H1 (cell line): ENCODE measurements at regions not wholly inside any gene's neighbourhood (a gene's known extent, or its start where the extent isn't known, plus 50 kb on each side); places are given as distances from the start of the nearest gene placed in this dataset.
A peak's percentile ranks its signal among the peaks of the same experiment; 100 is the strongest.

Experiments used
- CTCF ChIA-PET: fragments of 300-600 bp; sonication (Branson Sonifier 250); formaldehyde crosslinking; loops from one replicate; lab custom pipeline; 2021; ENCODE audit not compliant: partially characterized antibody; lab: Charles Lee
- POLR2A ChIA-PET: fragments of 300-600 bp; sonication (Branson Sonifier 250); formaldehyde crosslinking; loops from one replicate; lab custom pipeline; 2021; ENCODE audit warnings: inconsistent platforms; ENCODE audit not compliant: partially characterized antibody; lab: Charles Lee
- DNase-seq, 2 experiments: peaks; one replicate each; pipeline versions ENCODE4 v3.0.0 to v3.0.0-alpha.2; 2010 to 2022; ENCODE audit warnings: low spot score in 2 of 2, low read depth in 1 of 2, mixed read lengths in 1 of 2
- FAIRE-seq: peaks from 2 replicates; lab custom pipeline; 2011; peaks lifted over from hg19 to GRCh38; lab: Jason Lieb, UNC
- H2AFZ ChIP-seq: 2 replicates; pipeline ENCODE4 v1.8.1; 2012; ENCODE audit warnings: low read length, inconsistent platforms
- H2AK5ac ChIP-seq: 2 replicates; pipeline ENCODE4 v1.6.1; 2013; ENCODE audit warnings: low read depth, low read length
- H2BK120ac ChIP-seq: replicated peaks from 2 replicates; pipeline ENCODE3; 2013; ENCODE audit warnings: low read depth, low read length, inconsistent platforms
- H2BK12ac ChIP-seq: 2 replicates; pipeline ENCODE4 v1.6.1; 2013; ENCODE audit warnings: low read depth, low read length
- H2BK15ac ChIP-seq: 2 replicates; pipeline ENCODE4 v1.6.1; 2013; ENCODE audit warnings: low read length
- H2BK20ac ChIP-seq: 2 replicates; pipeline ENCODE4 v1.6.1; 2013; ENCODE audit warnings: low read length
- H2BK5ac ChIP-seq: 2 replicates; pipeline ENCODE4 v1.6.1; 2013; ENCODE audit warnings: low read depth, low read length
- H3K14ac ChIP-seq: 2 replicates; pipeline ENCODE4 v1.6.1; 2013; ENCODE audit warnings: inconsistent platforms; ENCODE audit not compliant: insufficient read length
- H3K18ac ChIP-seq: 2 replicates; pipeline ENCODE4 v1.6.1; 2013; ENCODE audit warnings: low read length; ENCODE audit errors: extremely low read depth
- H3K23ac ChIP-seq: 2 replicates; pipeline ENCODE4 v1.6.1; 2013; ENCODE audit warnings: inconsistent platforms; ENCODE audit not compliant: insufficient read length
- H3K23me2 ChIP-seq: 2 replicates; pipeline ENCODE4 v1.6.1; 2013; ENCODE audit warnings: low read depth, low read length
- H3K27ac ChIP-seq: 2 replicates; pipeline ENCODE4 v1.6.1; 2011; ENCODE audit warnings: low read depth, low read length, inconsistent platforms
- H3K27me3 ChIP-seq, 4 experiments: replicated peaks in 1 of 4; 1 replicate in 1 of 4; 2 replicates in 3 of 4; pipeline versions ENCODE4 v1.6.1 to v1.8.1; 2011 to 2013; ENCODE audit warnings: low read length in 3 of 4, mild to moderate bottlenecking in 3 of 4, inconsistent platforms in 2 of 4, mixed read lengths in 2 of 4, moderate library complexity in 1 of 4; ENCODE audit not compliant: control insufficient read depth in 3 of 4, insufficient read depth in 3 of 4; ENCODE audit errors: extremely low read depth in 1 of 4
- H3K36me3 ChIP-seq, 4 experiments: 2 replicates each; pipeline versions ENCODE4 v1.6.1 to v1.8.1; 2011 to 2013; ENCODE audit warnings: mild to moderate bottlenecking in 4 of 4, low read length in 3 of 4, moderate library complexity in 2 of 4, control low read depth in 1 of 4, inconsistent platforms in 1 of 4; ENCODE audit not compliant: insufficient read depth in 4 of 4, control insufficient read depth in 2 of 4
- H3K4ac ChIP-seq: replicated peaks from 2 replicates; pipeline ENCODE3; 2013; ENCODE audit warnings: low read length, low read depth, mixed read lengths, inconsistent platforms; ENCODE audit not compliant: insufficient read length
- H3K4me1 ChIP-seq, 4 experiments: replicated peaks in 1 of 4; 1 replicate in 1 of 4; 2 replicates in 3 of 4; pipeline versions ENCODE4 v1.6.1 to v1.8.1; 2011 to 2013; ENCODE audit warnings: low read length in 3 of 4, inconsistent platforms in 2 of 4, mixed read lengths in 1 of 4; ENCODE audit not compliant: insufficient read depth in 4 of 4, control insufficient read depth in 3 of 4
- H3K4me2 ChIP-seq, 2 experiments: 2 replicates each; pipeline versions ENCODE4 v1.6.1 to v1.8.1; 2011 to 2013; ENCODE audit warnings: low read depth in 2 of 2, low read length in 2 of 2, control low read depth in 1 of 2, inconsistent platforms in 1 of 2, mild to moderate bottlenecking in 1 of 2; ENCODE audit not compliant: insufficient read depth in 1 of 2
- H3K4me3 ChIP-seq, 4 experiments: fragments of 200-600, 300-600 bp in 1 of 4; sonication (generic), shearing (Covaris generic), sonication (Bioruptor Twin) in 1 of 4; 2 replicates each; pipeline versions ENCODE4 v1.5.1 to v1.8.1; 2011 to 2016; ENCODE audit warnings: low read length in 4 of 4, low read depth in 3 of 4, control low read depth in 2 of 4, inconsistent platforms in 2 of 4, mild to moderate bottlenecking in 2 of 4, mixed read lengths in 1 of 4, moderate library complexity in 1 of 4; ENCODE audit not compliant: insufficient read depth in 2 of 4; ENCODE audit errors: extremely low read depth in 1 of 4
- H3K56ac ChIP-seq: replicated peaks from 2 replicates; pipeline ENCODE3; 2013; ENCODE audit warnings: low read depth, mild to moderate bottlenecking, mixed read lengths, low read length, inconsistent platforms; ENCODE audit not compliant: insufficient read length
- H3K79me1 ChIP-seq: 2 replicates; pipeline ENCODE4 v1.6.1; 2013; ENCODE audit warnings: low read depth, low read length, control low read depth
- H3K79me2 ChIP-seq, 2 experiments: 2 replicates each; pipeline versions ENCODE4 v1.6.1 to v1.8.1; 2012 to 2013; ENCODE audit warnings: low read length in 2 of 2, mild to moderate bottlenecking in 2 of 2, inconsistent platforms in 1 of 2; ENCODE audit not compliant: insufficient read depth in 2 of 2, control insufficient read depth in 1 of 2
- H3K9ac ChIP-seq, 4 experiments: replicated peaks in 1 of 4; 1 replicate in 1 of 4; 2 replicates in 3 of 4; pipeline versions ENCODE4 v1.6.1 to v1.8.1; 2011 to 2013; ENCODE audit warnings: low read depth in 3 of 4, low read length in 3 of 4, control low read depth in 2 of 4, mild to moderate bottlenecking in 2 of 4, moderate library complexity in 2 of 4, inconsistent platforms in 1 of 4; ENCODE audit errors: extremely low read depth in 1 of 4
- H3K9me3 ChIP-seq, 2 experiments: 2 replicates each; pipeline versions ENCODE4 v1.6.1 to v1.8.1; 2012 to 2013; ENCODE audit warnings: mild to moderate bottlenecking in 2 of 2, moderate library complexity in 2 of 2, control low read depth in 1 of 2, inconsistent platforms in 1 of 2, low read depth in 1 of 2, low read length in 1 of 2, mixed read lengths in 1 of 2; ENCODE audit not compliant: insufficient read depth in 2 of 2
- H4K20me1 ChIP-seq, 2 experiments: replicated peaks in 1 of 2; 2 replicates each; pipeline versions ENCODE3 to v1.8.1; 2011 to 2013; ENCODE audit warnings: inconsistent platforms in 2 of 2, low read length in 2 of 2, mild to moderate bottlenecking in 1 of 2; ENCODE audit not compliant: insufficient read depth in 2 of 2, control insufficient read depth in 1 of 2
- H4K5ac ChIP-seq: 2 replicates; pipeline ENCODE4 v1.6.1; 2013; ENCODE audit warnings: low read length, low read depth, mixed read lengths, inconsistent platforms; ENCODE audit not compliant: insufficient read length
- H4K8ac ChIP-seq: 2 replicates; pipeline ENCODE4 v1.8.0; 2013; ENCODE audit warnings: mild to moderate bottlenecking, moderate library complexity, low read length, inconsistent platforms; ENCODE audit not compliant: insufficient read depth; ENCODE audit errors: extremely low read depth
- H4K91ac ChIP-seq: replicated peaks from 2 replicates; pipeline ENCODE3; 2013; ENCODE audit warnings: low read length, mixed read lengths, inconsistent platforms; ENCODE audit not compliant: insufficient read length
- ASH2L ChIP-seq: fragments of 200-600, 300-600 bp; sonication (generic); IDR thresholded peaks from one replicate; pipeline ENCODE4 v1.7.1; 2017; ENCODE audit warnings: low read length
- EZH2 ChIP-seq: fragments of 200-600 bp; sonication (generic); IDR thresholded peaks from 2 replicates; pipeline ENCODE4 v1.7.1; 2012; ENCODE audit warnings: low read depth, mild to moderate bottlenecking, moderate library complexity, low read length, inconsistent platforms; ENCODE audit not compliant: severe bottlenecking
- GTF2F1 ChIP-seq: IDR thresholded peaks from 2 replicates; pipeline ENCODE4 v1.6.1; 2012; ENCODE audit warnings: low read depth, low read length, improper control_type of control experiment, borderline replicate concordance
- HDAC6 ChIP-seq: IDR thresholded peaks from one replicate; pipeline ENCODE4 v1.7.1; 2012; ENCODE audit warnings: low read depth, mild to moderate bottlenecking, inconsistent platforms, low read length, moderate library complexity
- KDM4A ChIP-seq: IDR thresholded peaks from one replicate; pipeline ENCODE4 v1.7.1; 2012; ENCODE audit warnings: low read depth, mild to moderate bottlenecking, moderate library complexity, low read length, inconsistent platforms; ENCODE audit not compliant: severe bottlenecking
- KDM5A ChIP-seq: fragments of 200-600 bp; IDR thresholded peaks from 2 replicates; pipeline ENCODE4 v1.7.1; 2012; ENCODE audit warnings: mild to moderate bottlenecking, low read length, inconsistent platforms, mixed read lengths
- MAFK ChIP-seq: IDR thresholded peaks from 2 replicates; pipeline ENCODE4 v1.6.1; 2012; ENCODE audit warnings: low read depth, mild to moderate bottlenecking, improper control_type of control experiment, low read length
- RNF2 ChIP-seq: fragments of 200-900, 300-1000 bp; sonication (generic); IDR thresholded peaks from 2 replicates; pipeline ENCODE4 v1.7.1; 2016; ENCODE audit warnings: borderline replicate concordance, low read depth, mild to moderate bottlenecking, antibody characterized with exemption, low read length; ENCODE audit not compliant: poor library complexity, severe bottlenecking; ENCODE audit errors: missing control alignments
- SIN3A ChIP-seq, 2 experiments: IDR thresholded peaks in 1 of 2; conservative IDR thresholded peaks in 1 of 2; 2 replicates each; pipeline ENCODE4 v1.6.1; 2011 to 2012; ENCODE audit warnings: low read length in 2 of 2, improper control_type of control experiment in 1 of 2, low read depth in 1 of 2, mild to moderate bottlenecking in 1 of 2
- SIX5 ChIP-seq: IDR thresholded peaks from 2 replicates; pipeline ENCODE4 v1.6.1; 2011; ENCODE audit warnings: mild to moderate bottlenecking, low read depth, low read length
- TAF1 ChIP-seq: IDR thresholded peaks from 2 replicates; pipeline ENCODE4 v1.6.1; 2011; ENCODE audit warnings: mild to moderate bottlenecking, low read depth, low read length
- TCF12 ChIP-seq: IDR thresholded peaks from 2 replicates; pipeline ENCODE4 v1.6.1; 2011; ENCODE audit warnings: low read depth, mild to moderate bottlenecking, low read length
- WGBS, 2 experiments: shearing (Covaris generic) in 1 of 2; methylation state at CpG; one replicate each; pipeline versions ENCODE4 v1.1.6 to v1.1.7; 2013 to 2015; ENCODE audit warnings: low lambda C conversion rate in 2 of 2, mixed read lengths in 2 of 2, inconsistent platforms in 1 of 2, low coverage in 1 of 2, missing lambda C conversion rate in 1 of 2; ENCODE audit not compliant: insufficient replicate concordance in 2 of 2, insufficient coverage in 1 of 2, insufficient read length in 1 of 2; ENCODE audit errors: extremely low coverage in 1 of 2, missing lambda C conversion rate in 1 of 2; 5-methylcytosine and 5-hydroxymethylcytosine counted together

- no peak overlapping the region for H2BK12ac ChIP-seq
- TF ChIP-seq RNF2: no peak
- TF ChIP-seq MAFK: no peak
- no peak for TF ChIP-seq SIN3A (conservative IDR thresholded peaks at IDR 0.05 in 1 of 2, IDR thresholded peaks at IDR 0.05 in 1 of 2; ENCODE audit: low read depth in 1 of 2, low read length in 2 of 2)
- no peak for TF ChIP-seq ASH2L
- TF ChIP-seq KDM4A: no peak
- TF ChIP-seq KDM5A: no peak
- TF ChIP-seq TAF1: no peak
- TF ChIP-seq TCF12: no peak
- TF ChIP-seq EZH2: no peak
- no peak for TF ChIP-seq GTF2F1
- TF ChIP-seq HDAC6: no peak
- no peak for TF ChIP-seq SIX5
- H3K14ac ChIP-seq: no peak overlapping the region
- no peaks in the 10 kb centered on the region for H3K36me3 ChIP-seq
- H4K8ac ChIP-seq: no peak overlapping the region
- no peak overlapping the region; a peak in 1 of 7 replicates for H3K9ac ChIP-seq
- H3K18ac ChIP-seq: 0 out of 2 replicates have a peak overlapping the region, but pooled peaks have one; percentile 19
- no peak overlapping the region for H3K27ac ChIP-seq
- no peaks in the 10 kb centered on the region; a peak in 1 of 7 replicates for H3K27me3 ChIP-seq
- CTCF ChIA-PET: interaction anchor here (0.5 to 4.1 kb wide), 45 partner anchors 10 to 475 kb away, joined by 3 to 57 read pairs (median 6); no protein-coding TSS in a partner anchor
- H3K23ac ChIP-seq: no peak overlapping the region
- WGBS, 2 experiments: 88% methylated on average over 9 of the region's 9 CpGs; no CpG with 5 or more reads in 1 of the 2 experiments
- no peak overlapping the region for H3K56ac ChIP-seq
- H3K79me1 ChIP-seq: no peaks in the 10 kb centered on the region
- no peaks in the 10 kb centered on the region for H3K79me2 ChIP-seq
- peaks cover 5% of the 10 kb centered on the region for H3K23me2 ChIP-seq
- no peaks in the 10 kb centered on the region for H4K20me1 ChIP-seq
- no peak overlapping the region for H2BK120ac ChIP-seq
- DNase-seq (no peak), FAIRE-seq (no peak)
- H4K5ac ChIP-seq: no peak overlapping the region
- no peak overlapping the region for H3K4me2 ChIP-seq
- H3K4me1 ChIP-seq: peaks cover 10 to 21% (median 17%) of the 10 kb centered on the region in 4 experiments
- H2BK5ac ChIP-seq: no peak overlapping the region
- H4K91ac ChIP-seq: no peak overlapping the region
- H2AK5ac ChIP-seq: no peak overlapping the region; the same call in 1 of the 2 replicates
- no peak overlapping the region for H2BK20ac ChIP-seq
- no peaks in the 10 kb centered on the region for H3K9me3 ChIP-seq
- no peak overlapping the region for H2AFZ ChIP-seq
- POLR2A ChIA-PET: interaction anchor here (1.0 kb wide), 1 partner anchor 38 kb away, joined by 4 read pairs; no protein-coding TSS in a partner anchor
- H3K4me3 ChIP-seq: no peak overlapping the region
- H3K4ac ChIP-seq: no peak overlapping the region
- no peak overlapping the region for H2BK15ac ChIP-seq
Observed at GRCh38 chr11:116690611-116691010, 82.2 kb downstream of the BUD13 start.
